ENCODE measurements at regions not wholly inside any gene's neighbourhood (a gene's known extent, or its start where the extent isn't known, plus 50 kb on each side); places are given as distances from the start of the nearest gene placed in this dataset.

- H3K79me2 ChIP-seq (ENCODE audit: low read length), result no peaks in the 10 kb centered on the region
- no peak for TF ChIP-seq EZH2phosphoT487 (IDR thresholded peaks at IDR 0.05; ENCODE audit: low read length)
- no peak for TF ChIP-seq CTCF (IDR thresholded peaks at IDR 0.05; ENCODE audit: low read length)
- TF ChIP-seq EZH2 (optimal IDR thresholded peaks at IDR 0.05; ENCODE audit: low read depth, low read length), result no peak
- H3K36me3 ChIP-seq (replicated peaks; ENCODE audit: insufficient read depth, low read length), result no peaks in the 10 kb centered on the region
- H3K4me1 ChIP-seq (ENCODE audit: low read length), result no peaks in the 10 kb centered on the region
- H4K20me1 ChIP-seq (ENCODE audit: insufficient read depth, low read length), result no peaks in the 10 kb centered on the region
- H3K9me3 ChIP-seq (replicated peaks; ENCODE audit: insufficient read depth, low read length), result no peaks in the 10 kb centered on the region
- H3F3A ChIP-seq (ENCODE audit: insufficient read depth, low read length), result no peaks in the 10 kb centered on the region
- H2AFZ ChIP-seq (ENCODE audit: low read length), result no peak overlapping the region
- no peak overlapping the region for H3K9ac ChIP-seq (ENCODE audit: low read length)
- H3K9me2 ChIP-seq (replicated peaks; ENCODE audit: insufficient read depth, low read length), result no peaks in the 10 kb centered on the region
- no peak overlapping the region for H3K27ac ChIP-seq (ENCODE audit: low read length)
- H3K27me3 ChIP-seq (replicated peaks; ENCODE audit: insufficient read depth, low read length), result no peaks in the 10 kb centered on the region
- no peak overlapping the region for H3K4me2 ChIP-seq (ENCODE audit: low read depth, low read length)
- no peak for DNase-seq
- no peak overlapping the region for H3K4me3 ChIP-seq (ENCODE audit: low read length)
Measured at GRCh38 chr1:91129017-91129416, 107.2 kb upstream of the ZNF644 start.

- H3K9me2 ChIP-seq (replicated peaks; ENCODE audit: insufficient read depth, low read length), result no peaks in the 10 kb centered on the region
- no peak overlapping the region for H2AFZ ChIP-seq (ENCODE audit: low read length)
- no peak overlapping the region for H3K4me3 ChIP-seq (ENCODE audit: low read length)
- no peaks in the 10 kb centered on the region for H3K79me2 ChIP-seq (ENCODE audit: low read length)
- H3K9ac ChIP-seq (ENCODE audit: low read length), result no peak overlapping the region
- H4K20me1 ChIP-seq (ENCODE audit: insufficient read depth, low read length), result no peaks in the 10 kb centered on the region
- no peaks in the 10 kb centered on the region for H3F3A ChIP-seq (ENCODE audit: insufficient read depth, low read length)
- H3K9me3 ChIP-seq (replicated peaks; ENCODE audit: insufficient read depth, low read length), result no peaks in the 10 kb centered on the region
- H3K27ac ChIP-seq (ENCODE audit: low read length), result no peak overlapping the region
- H3K27me3 ChIP-seq (replicated peaks; ENCODE audit: insufficient read depth, low read length), result no peaks in the 10 kb centered on the region
- H3K36me3 ChIP-seq (replicated peaks; ENCODE audit: insufficient read depth, low read length), result no peaks in the 10 kb centered on the region
- H3K4me1 ChIP-seq (ENCODE audit: low read length), result no peaks in the 10 kb centered on the region
- H3K4me2 ChIP-seq (ENCODE audit: low read depth, low read length), result no peak overlapping the region
- DNase-seq, result peak; percentile 38
- TF ChIP-seq CTCF (IDR thresholded peaks at IDR 0.05; ENCODE audit: low read length) (no peak), EZH2 (optimal IDR thresholded peaks at IDR 0.05; ENCODE audit: low read depth, low read length) (no peak), EZH2phosphoT487 (IDR thresholded peaks at IDR 0.05; ENCODE audit: low read length) (no peak)
Measured at GRCh38 chr1:91124989-91125417, 103.2 kb upstream of the ZNF644 start.

GRCh38 chr1:91124290-91124985 is 102.6 kb upstream of the ZNF644 start:
- DNase-seq, result no peak
- no peaks in the 10 kb centered on the region for H3F3A ChIP-seq (ENCODE audit: insufficient read depth, low read length)
- no peak overlapping the region for H2AFZ ChIP-seq (ENCODE audit: low read length)
- H4K20me1 ChIP-seq (ENCODE audit: insufficient read depth, low read length), result no peaks in the 10 kb centered on the region
- no peak overlapping the region for H3K4me3 ChIP-seq (ENCODE audit: low read length)
- H3K27ac ChIP-seq (ENCODE audit: low read length), result no peak overlapping the region
- H3K9me3 ChIP-seq (replicated peaks; ENCODE audit: insufficient read depth, low read length), result no peaks in the 10 kb centered on the region
- TF ChIP-seq EZH2 (optimal IDR thresholded peaks at IDR 0.05; ENCODE audit: low read depth, low read length), result no peak
- no peaks in the 10 kb centered on the region for H3K4me1 ChIP-seq (ENCODE audit: low read length)
- no peaks in the 10 kb centered on the region for H3K27me3 ChIP-seq (replicated peaks; ENCODE audit: insufficient read depth, low read length)
- no peaks in the 10 kb centered on the region for H3K9me2 ChIP-seq (replicated peaks; ENCODE audit: insufficient read depth, low read length)
- H3K36me3 ChIP-seq (replicated peaks; ENCODE audit: insufficient read depth, low read length), result no peaks in the 10 kb centered on the region
- H3K79me2 ChIP-seq (ENCODE audit: low read length), result no peaks in the 10 kb centered on the region
- H3K9ac ChIP-seq (ENCODE audit: low read length), result no peak overlapping the region
- no peak overlapping the region for H3K4me2 ChIP-seq (ENCODE audit: low read depth, low read length)

- TF ChIP-seq EZH2 (optimal IDR thresholded peaks at IDR 0.05; ENCODE audit: low read depth, low read length), result no peak
- TF ChIP-seq CTCF (IDR thresholded peaks at IDR 0.05; ENCODE audit: low read length), result no peak
- no peak for TF ChIP-seq EZH2phosphoT487 (IDR thresholded peaks at IDR 0.05; ENCODE audit: low read length)
- no peaks in the 10 kb centered on the region for H3K9me3 ChIP-seq (replicated peaks; ENCODE audit: insufficient read depth, low read length)
- H3K36me3 ChIP-seq (replicated peaks; ENCODE audit: insufficient read depth, low read length), result no peaks in the 10 kb centered on the region
- no peaks in the 10 kb centered on the region for H3K9me2 ChIP-seq (replicated peaks; ENCODE audit: insufficient read depth, low read length)
- no peak for DNase-seq
- no peak overlapping the region for H3K9ac ChIP-seq (ENCODE audit: low read length)
- no peaks in the 10 kb centered on the region for H3K4me1 ChIP-seq (ENCODE audit: low read length)
- no peak overlapping the region for H3K4me3 ChIP-seq (ENCODE audit: low read length)
- H3K79me2 ChIP-seq (ENCODE audit: low read length), result no peaks in the 10 kb centered on the region
- no peaks in the 10 kb centered on the region for H4K20me1 ChIP-seq (ENCODE audit: insufficient read depth, low read length)
- H3K4me2 ChIP-seq (ENCODE audit: low read depth, low read length), result no peak overlapping the region
- H3K27me3 ChIP-seq (replicated peaks; ENCODE audit: insufficient read depth, low read length), result no peaks in the 10 kb centered on the region
- H3K27ac ChIP-seq (ENCODE audit: low read length), result no peak overlapping the region
- H3F3A ChIP-seq (ENCODE audit: insufficient read depth, low read length), result no peaks in the 10 kb centered on the region
- no peak overlapping the region for H2AFZ ChIP-seq (ENCODE audit: low read length)
Measured at GRCh38 chr1:91123773-91124172, 101.9 kb upstream of the ZNF644 start.

Measured in MM.1S (cell line).